ENCODE measurements at regions not wholly inside any gene's neighbourhood (a gene's known extent, or its start where the extent isn't known, plus 50 kb on each side); places are given as distances from the start of the nearest gene placed in this dataset.

GRCh38 chr5:93297116-93297515, 283.9 kb downstream of the NR2F1-AS1 start:
- DNase-seq (ENCODE audit: low read depth, low spot score) (no peak), FAIRE-seq (no peak)
- Histone ChIP-seq H3K9ac (replicated peaks; ENCODE audit: extremely low read depth, insufficient read depth, low read length) (no peak overlapping the region), H3K4me2 (ENCODE audit: insufficient read depth, low read length) (no peak overlapping the region), H3K36me3 (ENCODE audit: control insufficient read depth in 2 of 2, extremely low read depth in 1 of 2, insufficient read depth in 2 of 2, low read length in 2 of 2) (no peaks in the 10 kb centered on the region), H4K20me1 (replicated peaks; ENCODE audit: control insufficient read depth, extremely low read depth, insufficient read depth, low read length) (no peaks in the 10 kb centered on the region), H3K27ac (ENCODE audit: insufficient read depth, low read depth, low read length) (no peak overlapping the region), H3K4me3 (replicated peaks in 1 of 3; ENCODE audit: insufficient read depth in 1 of 3, low read depth in 1 of 3, low read length in 3 of 3) (no peak overlapping the region), H3K27me3 (ENCODE audit: control insufficient read depth in 2 of 2, insufficient read depth in 2 of 2, low read length in 2 of 2) (no peaks in the 10 kb centered on the region), H3K9me1 (replicated peaks; ENCODE audit: control insufficient read depth, extremely low read depth, insufficient read depth, low read length) (no peaks in the 10 kb centered on the region), H2AFZ (ENCODE audit: low read depth, low read length) (no peak overlapping the region), H3K9me3 (replicated peaks; ENCODE audit: control insufficient read depth, insufficient read depth, low read length) (no peaks in the 10 kb centered on the region), H3K79me2 (ENCODE audit: control insufficient read depth, insufficient read depth, low read length) (no peaks in the 10 kb centered on the region), H3K4me1 (ENCODE audit: control insufficient read depth, extremely low read depth, insufficient read depth, low read length) (no peaks in the 10 kb centered on the region)
- dilution Hi-C loops (cut with MboI; ENCODE audit: extremely low pct_ligation_motif_present, low sequenced_read_pairs) (no loop called here), intact Hi-C loops (cut with micrococcal nuclease) (no loop called here)
- no TSS peak for BruUV-seq (replicated peaks)
- ChIA-PET POLR2A (no interaction called here), CTCF (interaction anchor here (0.6 to 0.8 kb wide), 2 partner anchors 11 to 18 kb away, joined by 3 to 4 read pairs; no protein-coding TSS in a partner anchor)
- TF ChIP-seq FOS (IDR thresholded peaks at IDR 0.05; ENCODE audit: borderline replicate concordance, insufficient read depth, low read length) (no peak), MYC (IDR thresholded peaks at IDR 0.05; ENCODE audit: low read depth, low read length) (no peak), EZH2 (IDR thresholded peaks at IDR 0.05; ENCODE audit: borderline replicate concordance, low read depth, low read length, severe bottlenecking) (no peak), MAX (IDR thresholded peaks at IDR 0.05; ENCODE audit: insufficient read depth, insufficient read length) (no peak), GATA2 (IDR thresholded peaks at IDR 0.05; ENCODE audit: insufficient read depth, insufficient read length, low read depth, low read length) (no peak), JUN (IDR thresholded peaks at IDR 0.05; ENCODE audit: borderline replicate concordance, insufficient read depth, insufficient read length, low read depth) (no peak), POLR2A (IDR thresholded peaks at IDR 0.05; ENCODE audit: low read depth, low read length) (no peak), POLR2AphosphoS5 (IDR thresholded peaks at IDR 0.05; ENCODE audit: insufficient read depth, low read depth, low read length) (no peak), CTCF (IDR thresholded peaks at IDR 0.05; ENCODE audit: extremely low read depth in 1 of 2, insufficient read depth in 1 of 2, low read depth in 1 of 2, low read length in 2 of 2) (no peak)

All from endothelial cell of umbilical vein (primary cell).